Esophagus squamous epithelium (tissue), 4 donors: ENCODE measurements at regions not wholly inside any gene's neighbourhood (a gene's known extent, or its start where the extent isn't known, plus 50 kb on each side); places are given as distances from the start of the nearest gene placed in this dataset.

ENCODE experiments used
- CTCF ChIP-seq, 6 experiments: fragments of 450-650 bp in 4 of 6; fragments of 200-600 bp in 2 of 6; sonication (generic) in 2 of 6; IDR thresholded peaks; one replicate each; pipeline ENCODE4 v1.5.1; 2016 to 2019; ENCODE audit warnings: antibody characterized with exemption in 6 of 6, mild to moderate bottlenecking in 4 of 6, moderate library complexity in 4 of 6
- POLR2A ChIP-seq, 4 donors: fragments of 450-650 bp; IDR thresholded peaks; one replicate each; pipeline ENCODE4 v1.6.1; 2017; ENCODE audit warnings: antibody characterized with exemption in 4 of 4, mild to moderate bottlenecking in 4 of 4, moderate library complexity in 3 of 4

GRCh38 chr12:93154096-93154728 is 223.5 kb upstream of the NUDT4 start:
- no peak for TF ChIP-seq CTCF (IDR thresholded peaks at IDR 0.05)
- no peak for TF ChIP-seq POLR2A (IDR thresholded peaks at IDR 0.05)
